Activated CD4-positive, alpha-beta T cell treated with anti-CD3 and anti-CD28 coated beads for 1 hour (primary cell): ENCODE measurements at regions not wholly inside any gene's neighbourhood (a gene's known extent, or its start where the extent isn't known, plus 50 kb on each side); places are given as distances from the start of the nearest gene placed in this dataset.

Experiments used
- DNase-seq: peaks from one replicate; pipeline ENCODE4 v3.0.0-alpha.2; 2020

- DNase-seq: no peak
Observed at GRCh38 chr17:77867976-77868713, 90.4 kb upstream of the TNRC6C start.

GRCh38 chr17:77869041-77869599, 89.4 kb upstream of the TNRC6C start:
- no peak for DNase-seq

- no peak for DNase-seq
Observed at GRCh38 chr17:77869665-77870132, 88.8 kb upstream of the TNRC6C start.

GRCh38 chr17:77872199-77872598, 86.3 kb upstream of the TNRC6C start:
- DNase-seq: no peak

- no peak for DNase-seq
Observed at GRCh38 chr17:77872714-77873499, 85.6 kb upstream of the TNRC6C start.

- DNase-seq: no peak
Observed at GRCh38 chr17:77873500-77874302, 84.8 kb upstream of the TNRC6C start.

GRCh38 chr17:77874303-77875050, 84.0 kb upstream of the TNRC6C start:
- no peak for DNase-seq

- no peak for DNase-seq
Observed at GRCh38 chr17:77875051-77875780, 83.3 kb upstream of the TNRC6C start.

GRCh38 chr17:77875881-77876509, 82.5 kb upstream of the TNRC6C start:
- DNase-seq: no peak

- DNase-seq: no peak
Observed at GRCh38 chr17:77877036-77877435, 81.5 kb upstream of the TNRC6C start.

- DNase-seq: no peak
Observed at GRCh38 chr17:77877646-77878355, 80.7 kb upstream of the TNRC6C start.

GRCh38 chr17:77879226-77879895, 79.1 kb upstream of the TNRC6C start:
- no peak for DNase-seq

- DNase-seq: no peak
Observed at GRCh38 chr17:77879896-77880280, 78.6 kb upstream of the TNRC6C start.

- no peak for DNase-seq
Observed at GRCh38 chr17:77880711-77881450, 77.6 kb upstream of the TNRC6C start.

- peak; percentile 45 for DNase-seq
Observed at GRCh38 chr17:77881545-77881944, 77.0 kb upstream of the TNRC6C start.

GRCh38 chr17:77882040-77882439, 76.5 kb upstream of the TNRC6C start:
- no peak for DNase-seq

- DNase-seq: peak; percentile 66
Observed at GRCh38 chr17:77882481-77883212, 75.9 kb upstream of the TNRC6C start.

GRCh38 chr17:77883213-77883650, 75.3 kb upstream of the TNRC6C start:
- DNase-seq: no peak
